Transverse colon (tissue), 3 donors: ENCODE measurements at regions not wholly inside any gene's neighbourhood (a gene's known extent, or its start where the extent isn't known, plus 50 kb on each side); places are given as distances from the start of the nearest gene placed in this dataset.

Experiments
- CTCF ChIP-seq, 5 experiments: fragments of 200-600 bp in 3 of 5; fragments of 450-650 bp in 2 of 5; sonication (generic) in 3 of 5; IDR thresholded peaks; 1 replicate in 2 of 5; 2 replicates in 3 of 5; pipeline ENCODE4 v1.5.1; 2016 to 2017; ENCODE audit warnings: antibody characterized with exemption in 5 of 5, inconsistent platforms in 3 of 5, mild to moderate bottlenecking in 2 of 5, moderate library complexity in 1 of 5
- POLR2A ChIP-seq: fragments of 450-650 bp; IDR thresholded peaks from one replicate; pipeline ENCODE4 v1.6.1; 2016; ENCODE audit warnings: antibody characterized with exemption, mild to moderate bottlenecking, moderate library complexity

GRCh38 chr17:72031219-72031884 is 89.5 kb upstream of the SOX9 start:
- TF ChIP-seq CTCF (IDR thresholded peaks at IDR 0.05), result no peak
- TF ChIP-seq POLR2A, result no peak
